ENCODE measurements at regions not wholly inside any gene's neighbourhood (a gene's known extent, or its start where the extent isn't known, plus 50 kb on each side); places are given as distances from the start of the nearest gene placed in this dataset.

DNA sequence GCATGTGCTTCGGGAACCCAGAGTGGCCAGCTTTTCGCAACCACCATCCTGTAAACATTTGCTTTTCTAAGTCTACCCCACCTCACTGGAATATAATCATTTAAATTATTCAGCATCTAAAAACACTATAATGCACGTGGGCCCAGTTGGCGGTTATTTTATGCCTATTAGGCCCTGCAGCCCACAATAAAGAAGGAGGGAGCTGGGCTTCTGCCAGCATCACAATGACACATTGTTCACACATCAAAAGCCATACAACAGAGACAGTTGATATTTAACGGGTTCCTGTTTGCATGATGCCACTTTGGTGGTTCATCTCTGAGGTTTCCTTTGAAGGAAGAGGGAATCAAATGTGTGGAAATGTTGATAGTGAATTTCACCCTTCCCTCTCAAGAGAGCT is 916.0 kb upstream of the CELF4 start:
- no peak overlapping the region for H3K4me3 ChIP-seq (ENCODE audit: low read depth, low read length)

GRCh38 chr18:38475686-38476085 is 910.1 kb upstream of the CELF4 start:
- no peak overlapping the region for H3K4me3 ChIP-seq (ENCODE audit: low read depth, low read length)

DNA sequence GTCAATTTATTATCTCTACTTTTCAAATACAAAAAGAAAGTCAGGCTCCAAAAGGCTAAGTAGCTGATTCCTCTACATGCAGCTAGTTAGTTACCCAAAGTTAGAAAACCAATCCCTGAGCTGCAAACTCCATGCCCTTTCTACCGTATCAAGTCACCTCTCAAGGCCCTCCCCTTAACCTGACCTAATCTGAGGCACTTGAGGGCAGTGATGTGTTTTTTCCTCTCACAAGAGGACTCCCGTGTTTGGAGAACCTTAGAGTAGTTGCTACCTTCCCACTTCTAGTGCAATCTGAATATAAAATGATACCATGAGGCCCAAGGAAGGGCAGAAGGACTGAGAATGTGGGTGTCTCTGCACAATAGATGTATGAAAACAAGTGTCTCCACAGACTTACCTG is 907.9 kb upstream of the CELF4 start:
- H3K4me3 ChIP-seq (ENCODE audit: low read depth, low read length): no peak overlapping the region

DNA sequence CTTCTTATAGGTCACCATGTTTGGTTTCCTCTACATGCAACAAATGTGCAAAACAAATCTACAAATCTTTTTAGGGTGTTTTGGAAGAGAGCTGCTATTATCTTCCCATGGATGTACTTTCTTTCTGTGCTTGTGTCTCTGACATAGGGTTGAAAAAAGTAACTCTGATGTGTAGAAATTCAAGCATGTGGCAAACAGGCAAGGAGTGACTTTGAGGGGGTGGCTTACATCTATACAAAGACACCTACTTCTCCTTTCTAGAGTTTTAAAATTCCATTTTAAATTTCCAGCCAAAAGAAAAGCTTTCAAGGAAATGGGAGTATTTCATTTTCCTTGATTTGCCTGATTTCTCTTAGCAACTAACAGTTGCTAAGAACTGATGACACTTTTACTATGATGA is 904.8 kb upstream of the CELF4 start:
- no peak overlapping the region for H3K4me3 ChIP-seq (ENCODE audit: low read depth, low read length)

GRCh38 chr18:38466426-38466825 is 900.8 kb upstream of the CELF4 start:
- H3K4me3 ChIP-seq (ENCODE audit: low read depth, low read length): no peak overlapping the region

DNA sequence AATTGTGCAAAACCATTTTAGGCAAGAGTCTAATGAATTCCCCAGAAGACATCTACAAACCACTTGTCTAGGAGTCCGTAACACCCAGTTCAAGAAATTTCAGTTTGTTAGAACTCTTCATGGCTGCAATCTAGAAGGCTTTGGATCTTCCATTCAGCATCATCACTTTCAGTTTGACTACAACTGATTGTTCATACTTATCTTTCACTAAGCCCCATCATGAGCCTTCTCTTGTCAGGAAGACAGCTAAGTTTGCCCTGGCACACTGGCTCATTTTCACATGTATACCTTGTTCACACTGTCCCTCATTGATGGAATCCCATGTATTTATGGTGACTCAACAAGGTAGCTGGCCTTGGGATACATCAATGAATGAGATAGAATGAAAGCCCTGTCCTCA is 898.4 kb upstream of the CELF4 start:
- no peak overlapping the region for H3K4me3 ChIP-seq (ENCODE audit: low read depth, low read length)

DNA sequence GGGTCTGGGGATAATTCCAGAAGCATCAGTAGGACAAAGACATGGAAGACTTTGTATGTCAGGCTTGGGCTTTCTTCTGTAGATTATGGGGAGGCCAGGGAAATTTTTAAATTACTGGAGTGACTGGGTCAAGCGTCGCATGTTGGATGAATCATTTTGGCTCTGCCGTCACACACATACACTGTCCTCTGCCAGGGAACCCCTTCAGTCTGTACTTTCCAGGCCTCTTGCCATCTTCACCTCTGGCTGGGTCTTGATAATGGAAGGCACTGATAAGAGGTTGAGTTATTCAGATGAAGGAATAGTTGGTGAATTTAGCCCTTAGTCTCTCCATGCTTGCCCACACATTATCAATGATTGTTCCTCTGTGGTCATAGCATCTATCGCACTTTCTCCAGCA is 895.1 kb upstream of the CELF4 start:
- H3K4me3 ChIP-seq (ENCODE audit: low read depth, low read length): no peak overlapping the region

GRCh38 chr18:38459131-38459994 is 893.8 kb upstream of the CELF4 start:
- no peak overlapping the region for H3K4me3 ChIP-seq (ENCODE audit: low read depth, low read length)

DNA sequence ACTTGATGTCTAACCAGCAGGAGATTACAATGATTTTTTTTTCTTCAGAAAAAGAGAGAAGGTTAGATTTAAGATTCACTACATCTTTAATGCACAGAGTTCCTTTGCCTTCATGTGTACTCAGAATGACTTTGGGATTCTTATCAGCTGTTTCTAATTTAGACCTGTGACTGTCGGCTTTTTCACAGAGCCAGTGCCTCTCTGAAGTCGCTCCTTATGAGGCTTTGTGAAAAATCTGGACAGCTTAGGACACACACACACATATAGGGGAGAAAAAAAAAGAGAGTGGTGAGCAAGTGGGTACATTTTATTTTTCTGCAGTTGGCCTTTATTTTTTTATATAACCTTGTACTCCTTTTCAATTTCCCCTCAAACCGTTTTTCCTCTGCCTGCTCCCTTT is 893.1 kb upstream of the CELF4 start:
- H3K4me3 ChIP-seq (ENCODE audit: low read depth, low read length): no peak overlapping the region

DNA sequence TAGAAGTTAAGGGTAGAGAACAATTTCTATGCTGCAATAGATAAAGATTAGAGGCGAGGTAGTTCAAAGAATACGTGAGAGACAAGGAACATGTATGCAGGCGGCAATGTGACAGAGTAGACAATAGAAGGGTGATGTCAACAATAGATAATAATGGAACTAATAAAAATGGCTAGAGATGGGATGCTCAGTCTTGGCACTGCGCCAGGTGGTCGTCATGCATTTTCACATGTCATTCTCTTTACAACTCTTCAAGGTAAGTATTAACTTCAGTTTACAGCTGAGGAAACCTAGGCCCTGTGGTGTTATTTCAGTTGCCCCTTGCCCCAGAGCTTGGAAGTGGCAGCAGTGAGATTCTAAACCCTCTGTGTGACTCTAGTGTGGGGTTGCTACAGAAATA is 890.7 kb upstream of the CELF4 start:
- H3K4me3 ChIP-seq (ENCODE audit: low read depth, low read length): no peak overlapping the region

DNA sequence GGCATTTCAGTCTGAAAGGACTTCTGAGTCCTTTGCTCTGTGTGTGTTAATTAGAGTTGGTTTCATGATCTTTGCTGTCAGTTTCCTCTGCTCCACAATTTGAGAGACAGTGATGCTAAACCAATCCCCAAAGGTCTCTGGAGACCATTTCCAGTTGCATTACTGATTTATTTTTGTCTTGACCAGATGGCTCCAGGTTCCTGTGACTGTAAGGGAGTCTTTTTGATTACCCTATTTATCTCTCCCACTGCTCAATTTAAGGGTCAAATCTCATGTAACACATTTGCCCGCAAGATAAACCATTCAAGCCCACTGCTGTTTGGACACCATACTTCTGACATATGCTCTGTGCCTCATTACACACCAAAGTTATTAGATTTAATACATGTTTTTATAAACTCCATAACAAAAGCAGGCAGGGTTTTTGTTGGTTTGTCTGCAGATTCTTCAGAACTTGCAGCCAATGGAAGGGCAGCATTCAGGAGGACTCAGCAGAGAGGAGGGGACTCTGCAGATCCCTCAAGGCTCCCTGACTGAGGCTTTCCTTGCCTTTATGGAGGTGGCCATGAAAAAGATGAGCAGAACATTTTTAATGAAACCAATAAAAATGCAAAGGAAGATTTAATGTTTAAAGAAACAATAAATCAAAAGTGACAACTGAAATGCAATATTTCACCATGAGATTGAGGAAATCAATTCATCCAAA is 889.3 kb upstream of the CELF4 start:
- H3K4me3 ChIP-seq (ENCODE audit: low read depth, low read length): no peak overlapping the region

- H3K4me3 ChIP-seq (ENCODE audit: low read depth, low read length): no peak overlapping the region
These were observed 888.3 kb upstream of the CELF4 start for GRCh38 chr18:38453880-38454279.

- no peak overlapping the region for H3K4me3 ChIP-seq (ENCODE audit: low read depth, low read length)
These were observed 885.3 kb upstream of the CELF4 start for GRCh38 chr18:38450876-38451275.

- H3K4me3 ChIP-seq (ENCODE audit: low read depth, low read length): no peak overlapping the region
These were observed 880.2 kb upstream of the CELF4 start for GRCh38 chr18:38445804-38446145.

- H3K4me3 ChIP-seq (ENCODE audit: low read depth, low read length): no peak overlapping the region
These were observed 879.6 kb upstream of the CELF4 start for GRCh38 chr18:38444971-38445803.

DNA sequence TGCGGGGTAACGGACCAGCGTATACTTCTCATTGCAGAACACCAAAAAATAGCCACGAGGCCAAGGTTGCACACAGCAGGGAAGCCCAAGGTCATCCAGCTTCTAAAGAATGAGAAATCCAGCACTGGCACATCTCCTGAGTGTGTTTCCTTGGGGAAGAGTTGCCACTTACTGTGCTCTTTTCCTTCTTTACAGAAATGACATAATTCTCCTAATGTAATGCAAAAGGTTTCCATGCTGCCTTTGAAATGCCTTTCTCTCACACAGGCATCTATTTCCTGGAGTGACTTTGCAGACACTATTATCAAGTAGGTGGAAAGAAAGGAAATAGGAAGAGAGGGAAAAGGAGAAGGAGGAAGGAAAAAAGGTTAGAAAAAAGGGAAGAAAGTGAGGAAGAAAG is 862.1 kb upstream of the CELF4 start:
- no peak overlapping the region for H3K4me3 ChIP-seq (ENCODE audit: low read depth, low read length)

DNA sequence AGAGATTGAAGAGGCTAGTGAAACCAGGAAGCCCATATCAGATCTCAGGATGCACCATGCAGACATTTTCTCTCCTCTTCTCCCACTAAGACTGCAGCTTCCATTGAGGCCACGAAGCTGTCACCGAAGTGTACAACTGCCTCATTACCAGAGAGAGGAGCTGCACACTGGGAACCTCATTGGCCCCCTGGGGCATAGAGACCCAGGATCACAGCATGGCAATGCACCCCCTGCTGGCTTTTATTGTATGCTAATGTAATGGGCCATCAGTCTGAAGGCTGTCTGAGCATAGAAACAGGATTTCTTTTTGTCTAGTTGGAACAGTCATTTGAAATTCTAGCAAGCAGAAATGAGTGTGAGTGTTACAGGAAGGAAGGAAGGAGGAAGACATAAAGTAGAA is 861.6 kb upstream of the CELF4 start:
- no peak overlapping the region for H3K4me3 ChIP-seq (ENCODE audit: low read depth, low read length)

DNA sequence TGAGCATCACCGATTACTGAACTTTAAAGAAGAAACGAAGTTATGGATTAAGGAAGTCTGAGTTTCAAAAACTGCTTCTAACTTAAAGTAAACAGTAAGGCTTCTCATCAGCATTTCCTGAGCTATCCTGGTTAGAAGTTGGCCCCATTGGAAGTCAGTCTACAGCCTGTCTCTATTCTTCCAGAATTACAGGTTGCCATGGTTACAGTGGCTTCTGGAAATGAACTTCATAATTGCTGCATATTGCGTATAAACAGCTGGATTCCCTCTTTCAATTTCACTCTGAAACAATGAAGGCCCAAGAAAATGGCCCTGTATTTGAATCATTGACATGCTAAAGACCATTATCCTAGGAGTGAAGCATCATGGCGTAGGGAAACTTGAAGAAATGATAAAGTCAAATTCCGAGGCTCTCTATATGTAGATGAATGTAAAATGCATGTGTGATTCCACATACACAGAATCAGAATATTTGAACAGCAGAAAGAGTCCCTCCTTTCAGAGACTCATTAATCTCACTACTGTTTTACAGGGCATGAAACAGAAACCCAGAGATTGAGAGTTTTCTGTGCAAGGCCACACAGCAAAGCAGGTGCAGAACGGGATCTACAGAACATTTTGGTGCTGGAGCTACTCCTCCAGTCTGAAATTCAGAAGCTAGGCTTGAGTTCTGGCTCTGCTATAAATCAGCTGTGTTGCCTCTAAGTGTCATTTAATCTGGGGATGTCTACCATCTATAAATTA is 856.4 kb upstream of the CELF4 start:
- no peak overlapping the region for H3K4me3 ChIP-seq (ENCODE audit: low read depth, low read length)

DNA sequence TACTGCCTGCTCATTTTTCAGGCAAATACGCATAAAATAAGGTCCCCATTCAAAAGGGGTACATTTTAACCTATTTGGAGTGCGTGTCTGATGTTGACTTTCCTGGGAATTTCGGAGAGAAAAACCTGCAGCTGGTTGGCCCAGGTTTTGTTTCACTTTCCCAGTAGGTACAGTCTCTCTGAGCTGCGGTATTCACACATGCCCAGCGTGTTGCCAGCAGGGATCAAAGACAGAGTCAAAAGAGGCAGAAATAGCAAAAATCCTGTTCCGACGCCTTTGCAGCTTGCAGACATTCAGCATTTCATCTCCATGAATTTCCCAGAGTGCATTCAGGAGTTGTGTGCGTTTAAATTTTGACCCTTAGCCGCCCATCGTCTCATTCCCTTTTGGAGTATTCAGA is 855.4 kb upstream of the CELF4 start:
- H3K4me3 ChIP-seq (ENCODE audit: low read depth, low read length): no peak overlapping the region

DNA sequence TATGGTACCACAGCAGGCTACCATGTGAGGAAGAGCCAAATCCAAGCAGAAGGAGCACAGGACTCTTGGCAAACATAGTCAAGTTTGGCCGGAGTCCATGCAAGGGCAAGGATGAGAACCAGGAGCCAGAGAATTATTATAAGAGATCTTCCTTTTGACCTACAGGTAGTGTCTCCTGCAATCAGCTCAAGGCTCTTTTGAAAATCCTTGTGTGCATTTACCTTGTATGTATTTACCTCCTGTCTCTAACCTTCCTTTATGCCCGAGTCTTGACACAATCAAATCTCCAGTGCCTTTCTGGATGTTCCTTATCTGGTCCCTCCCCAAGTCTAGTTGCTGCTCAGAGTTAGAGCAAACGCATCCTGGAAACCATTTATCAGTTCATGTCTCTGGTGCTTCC is 855.0 kb upstream of the CELF4 start:
- no peak overlapping the region for H3K4me3 ChIP-seq (ENCODE audit: low read depth, low read length)

DNA sequence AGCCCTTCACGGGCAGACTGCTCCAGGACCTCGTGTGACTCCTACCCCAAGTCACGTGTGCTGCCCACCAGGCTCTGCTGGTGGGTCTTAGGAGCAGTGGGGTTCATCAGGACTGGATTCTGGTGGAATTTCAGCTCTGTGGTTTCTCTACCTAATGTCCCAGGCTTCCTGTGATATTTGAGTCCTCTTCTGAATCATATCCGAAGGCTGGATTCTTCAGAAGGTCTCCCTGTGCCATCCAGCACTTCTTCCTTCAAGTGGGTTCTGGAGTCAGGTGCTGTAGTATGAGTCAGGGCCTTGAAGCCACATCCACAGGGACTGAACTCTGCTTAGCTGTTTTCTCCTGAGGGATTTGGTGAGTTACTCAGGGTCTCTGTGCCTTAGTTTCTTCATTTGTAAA is 850.2 kb upstream of the CELF4 start:
- no peak overlapping the region for H3K4me3 ChIP-seq (ENCODE audit: low read depth, low read length)
